Epithelial cell of esophagus (primary cell): ENCODE measurements at regions not wholly inside any gene's neighbourhood (a gene's known extent, or its start where the extent isn't known, plus 50 kb on each side); places are given as distances from the start of the nearest gene placed in this dataset.

Experiments used
- DNase-seq: peaks from one replicate; pipeline ENCODE4 v3.0.0; 2010; ENCODE audit warnings: low read depth
- H3K4me3 ChIP-seq: 2 replicates; pipeline ENCODE4 v1.5.1; 2011; ENCODE audit warnings: mild to moderate bottlenecking, low read length, control low read depth
- TF ChIP-seq, protein P1 (sequence below): IDR thresholded peaks from 2 replicates; pipeline ENCODE4 v1.5.1; 2011; ENCODE audit warnings: low read depth, mild to moderate bottlenecking, low read length, control low read depth, inconsistent platforms; ENCODE audit not compliant: insufficient read depth; ENCODE audit errors: missing control alignments

DNA sequence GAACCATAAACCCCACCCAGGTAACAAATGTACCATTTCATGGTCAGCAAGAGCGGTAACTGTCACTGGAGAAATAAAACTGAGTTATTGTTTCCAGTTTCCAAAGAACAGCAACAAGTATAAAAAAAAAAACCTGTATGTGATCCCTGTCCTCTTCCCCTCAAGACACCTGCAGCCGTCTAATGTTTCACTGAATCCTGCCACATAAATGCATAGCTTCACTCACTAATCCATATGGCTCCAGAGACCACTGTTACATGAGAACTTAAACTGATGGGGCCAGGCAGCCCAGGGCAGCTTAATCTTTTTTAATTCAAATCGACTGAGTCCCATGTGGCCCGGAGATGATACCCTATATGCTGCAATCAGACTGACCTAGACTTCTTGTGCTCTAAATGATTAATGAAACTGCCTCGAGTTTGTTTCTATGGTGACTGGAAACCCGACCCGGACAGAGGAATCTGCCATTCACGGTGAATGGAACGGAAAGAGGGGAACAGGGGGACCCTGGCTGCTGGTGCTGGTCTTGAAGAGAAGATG lies 60.9 kb upstream of the SIX2 start:
- no peak for DNase-seq
- TF ChIP-seq, protein P1, sequence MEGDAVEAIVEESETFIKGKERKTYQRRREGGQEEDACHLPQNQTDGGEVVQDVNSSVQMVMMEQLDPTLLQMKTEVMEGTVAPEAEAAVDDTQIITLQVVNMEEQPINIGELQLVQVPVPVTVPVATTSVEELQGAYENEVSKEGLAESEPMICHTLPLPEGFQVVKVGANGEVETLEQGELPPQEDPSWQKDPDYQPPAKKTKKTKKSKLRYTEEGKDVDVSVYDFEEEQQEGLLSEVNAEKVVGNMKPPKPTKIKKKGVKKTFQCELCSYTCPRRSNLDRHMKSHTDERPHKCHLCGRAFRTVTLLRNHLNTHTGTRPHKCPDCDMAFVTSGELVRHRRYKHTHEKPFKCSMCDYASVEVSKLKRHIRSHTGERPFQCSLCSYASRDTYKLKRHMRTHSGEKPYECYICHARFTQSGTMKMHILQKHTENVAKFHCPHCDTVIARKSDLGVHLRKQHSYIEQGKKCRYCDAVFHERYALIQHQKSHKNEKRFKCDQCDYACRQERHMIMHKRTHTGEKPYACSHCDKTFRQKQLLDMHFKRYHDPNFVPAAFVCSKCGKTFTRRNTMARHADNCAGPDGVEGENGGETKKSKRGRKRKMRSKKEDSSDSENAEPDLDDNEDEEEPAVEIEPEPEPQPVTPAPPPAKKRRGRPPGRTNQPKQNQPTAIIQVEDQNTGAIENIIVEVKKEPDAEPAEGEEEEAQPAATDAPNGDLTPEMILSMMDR = no peak
- no peak overlapping the region for H3K4me3 ChIP-seq

DNA sequence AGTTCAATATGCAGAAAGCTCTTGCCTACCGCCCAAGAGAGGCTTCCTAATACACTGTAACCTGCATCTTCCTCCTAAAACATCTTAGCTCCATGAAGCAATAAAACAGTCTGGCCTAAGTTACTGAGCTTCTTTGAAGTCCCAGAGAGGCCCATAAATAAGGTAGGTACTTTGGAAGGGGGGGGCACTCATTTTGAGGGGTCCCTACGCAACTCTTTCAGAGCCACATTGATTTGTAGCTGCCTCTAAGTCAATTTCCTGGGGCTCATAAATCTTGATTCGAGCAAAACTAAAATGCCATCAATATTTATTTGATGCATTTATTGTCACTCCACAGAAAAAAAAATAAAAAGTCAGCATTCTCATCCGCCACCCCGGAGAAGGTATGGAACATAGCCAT lies 60.4 kb upstream of the SIX2 start:
- no peak for DNase-seq
- TF ChIP-seq, protein P1 = no peak
- no peak overlapping the region for H3K4me3 ChIP-seq

DNA sequence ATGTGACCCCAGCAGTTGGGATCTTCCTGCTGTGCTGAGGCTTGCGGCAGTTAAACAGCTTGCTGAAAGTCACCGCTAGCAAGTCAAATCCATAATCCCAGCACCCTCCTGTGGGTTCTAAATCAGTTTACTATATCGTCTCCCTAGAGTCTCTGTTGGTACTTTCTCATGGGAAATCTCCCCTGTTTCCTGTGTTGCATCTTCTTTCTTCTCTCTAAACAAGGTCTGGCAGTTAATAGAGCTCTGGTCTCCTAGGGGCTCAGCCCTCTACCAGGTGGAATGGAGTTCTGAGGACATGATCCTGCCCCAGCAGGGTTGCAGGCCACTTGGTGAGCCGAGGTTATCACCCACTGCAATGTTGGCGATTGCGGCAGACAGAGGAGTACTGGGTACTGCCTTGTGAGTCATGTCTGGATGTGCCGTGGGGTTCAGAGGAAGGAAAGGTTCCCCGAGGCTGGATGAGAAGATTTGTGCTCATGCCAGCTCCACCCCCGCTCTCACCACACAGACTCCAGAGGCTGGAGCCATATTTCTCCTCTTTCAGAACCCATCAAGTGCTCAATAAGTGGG lies 59.4 kb upstream of the SIX2 start:
- H3K4me3 ChIP-seq = no peak overlapping the region
- DNase-seq = peak; percentile 47
- TF ChIP-seq, protein P1 = no peak

DNA sequence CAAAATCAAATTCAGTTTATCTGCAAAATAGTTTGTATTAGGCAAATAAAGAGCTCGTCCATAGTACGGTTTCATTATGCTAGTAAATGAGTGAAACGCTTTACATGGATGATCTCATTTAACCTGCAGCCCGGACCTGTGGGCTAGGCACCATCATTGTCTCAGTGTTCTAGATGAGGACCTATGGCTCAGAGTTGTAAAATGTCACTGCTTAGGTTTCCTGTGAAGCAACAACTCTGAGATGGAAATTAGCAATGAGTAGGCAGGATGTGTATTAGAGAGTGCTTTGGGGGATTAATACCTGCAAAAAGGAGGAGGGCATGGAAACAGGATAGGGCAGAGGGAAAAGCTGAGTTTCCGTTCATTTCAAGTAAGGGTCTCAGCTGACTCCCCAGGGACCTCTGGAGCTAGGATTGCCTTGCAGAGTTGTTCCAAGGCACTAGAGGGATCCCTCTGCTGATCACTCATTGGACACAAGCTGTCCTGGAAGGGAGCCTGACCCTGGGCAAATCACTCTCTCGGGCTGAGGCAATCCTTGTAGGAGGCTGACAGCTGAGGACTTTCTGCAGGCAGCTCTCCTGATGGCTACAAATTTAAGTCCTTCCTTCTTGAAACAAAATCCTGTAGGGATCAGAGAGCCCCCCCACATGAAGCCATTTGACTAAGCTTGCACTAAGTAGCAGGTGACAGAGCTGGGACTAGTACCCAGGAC lies 58.8 kb upstream of the SIX2 start:
- no peak for DNase-seq
- TF ChIP-seq, protein P1 = no peak
- no peak overlapping the region for H3K4me3 ChIP-seq
